DND-41 (cell line): ENCODE measurements at regions not wholly inside any gene's neighbourhood (a gene's known extent, or its start where the extent isn't known, plus 50 kb on each side); places are given as distances from the start of the nearest gene placed in this dataset.

Experiments
- ATAC-seq: fragments of 200-7000 bp; cut with Tn5 transposase; 3 replicates; pipeline ENCODE4 v1.9.1; 2021; ENCODE audit warnings: low read depth; ENCODE audit not compliant: insufficient read depth
- DNase-seq: peaks from one replicate; pipeline ENCODE4 v3.0.0-alpha.2; 2020
- H2AFZ ChIP-seq: 2 replicates; pipeline ENCODE4 v1.6.0; 2012; ENCODE audit warnings: low read depth, low read length
- H3K27ac ChIP-seq: 2 replicates; pipeline ENCODE4 v1.5.1; 2012; ENCODE audit warnings: low read length, inconsistent platforms
- H3K27me3 ChIP-seq: fragments of 200-600 bp; sonication (generic); 2 replicates; pipeline ENCODE4 v1.6.0; 2012; ENCODE audit warnings: low read length, mild to moderate bottlenecking, inconsistent platforms; ENCODE audit not compliant: insufficient read depth, poor library complexity
- H3K36me3 ChIP-seq: 2 replicates; pipeline ENCODE4 v1.5.1; 2012; ENCODE audit warnings: low read length, inconsistent platforms; ENCODE audit not compliant: insufficient read depth
- H3K4me1 ChIP-seq: 2 replicates; pipeline ENCODE4 v1.5.1; 2012; ENCODE audit warnings: mild to moderate bottlenecking, low read length; ENCODE audit not compliant: insufficient read depth
- H3K4me2 ChIP-seq: 2 replicates; pipeline ENCODE4 v1.6.0; 2012; ENCODE audit warnings: mild to moderate bottlenecking, moderate library complexity, low read length, inconsistent platforms; ENCODE audit not compliant: insufficient read depth
- H3K4me3 ChIP-seq, 2 experiments: fragments of 200-600 bp in 1 of 2; shearing (Covaris generic) in 1 of 2; 2 replicates each; pipeline ENCODE4 v1.5.1; 2012 to 2016; ENCODE audit warnings: inconsistent platforms in 2 of 2, low read length in 2 of 2, mild to moderate bottlenecking in 2 of 2, low read depth in 1 of 2, moderate library complexity in 1 of 2
- H3K79me2 ChIP-seq: 2 replicates; pipeline ENCODE4 v1.6.0; 2012; ENCODE audit warnings: low read length, inconsistent platforms; ENCODE audit not compliant: insufficient read depth
- H3K9ac ChIP-seq: 2 replicates; pipeline ENCODE4 v1.6.0; 2012; ENCODE audit warnings: low read depth, mild to moderate bottlenecking, inconsistent platforms, low read length, moderate library complexity
- H3K9me3 ChIP-seq: 2 replicates; pipeline ENCODE4 v1.5.1; 2012; ENCODE audit warnings: low read length, moderate library complexity, mild to moderate bottlenecking, inconsistent platforms; ENCODE audit not compliant: insufficient read depth, severe bottlenecking
- H4K20me1 ChIP-seq: 2 replicates; pipeline ENCODE4 v1.6.0; 2012; ENCODE audit warnings: low read length; ENCODE audit not compliant: insufficient read depth
- EZH2 ChIP-seq: IDR thresholded peaks from 3 replicates; pipeline ENCODE4 v1.6.1; 2012; ENCODE audit warnings: borderline replicate concordance, low read depth, mild to moderate bottlenecking, moderate library complexity, low read length, inconsistent platforms; ENCODE audit not compliant: severe bottlenecking
- TF ChIP-seq, protein P1 (sequence below): IDR thresholded peaks from 2 replicates; pipeline ENCODE4 v1.5.1; 2012; ENCODE audit warnings: borderline replicate concordance, low read length, moderate library complexity, mild to moderate bottlenecking; ENCODE audit not compliant: poor library complexity, severe bottlenecking; ENCODE audit errors: extremely low read depth

DNA sequence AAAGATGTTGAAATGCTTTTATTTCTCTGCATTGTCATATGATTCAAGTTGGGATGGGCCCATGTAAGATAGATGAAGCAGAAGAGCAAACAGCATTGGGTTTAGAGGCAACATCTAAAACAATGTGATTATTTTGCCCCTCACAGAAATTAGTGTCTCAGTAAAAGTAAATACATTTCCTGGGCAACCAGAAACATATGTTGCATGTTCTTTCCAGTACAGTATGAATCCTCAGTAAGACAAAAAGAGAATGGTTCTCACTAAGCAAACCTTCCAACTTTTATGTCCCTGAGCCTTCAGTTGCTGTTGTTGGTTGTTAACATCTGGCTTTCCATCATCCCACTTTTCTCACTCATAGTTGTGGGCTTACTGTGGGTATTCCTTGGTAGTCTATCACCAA is 222.5 kb upstream of the PRPS1L1 start:
- Histone ChIP-seq H3K79me2 (no peaks in the 10 kb centered on the region), H3K9me3 (no peaks in the 10 kb centered on the region), H4K20me1 (no peaks in the 10 kb centered on the region), H2AFZ (no peak overlapping the region), H3K4me1 (no peaks in the 10 kb centered on the region), H3K27ac (no peak overlapping the region), H3K4me2 (no peak overlapping the region), H3K27me3 (no peaks in the 10 kb centered on the region), H3K9ac (no peak overlapping the region), H3K4me3 (no peak overlapping the region), H3K36me3 (no peaks in the 10 kb centered on the region)
- TF ChIP-seq, protein P1, sequence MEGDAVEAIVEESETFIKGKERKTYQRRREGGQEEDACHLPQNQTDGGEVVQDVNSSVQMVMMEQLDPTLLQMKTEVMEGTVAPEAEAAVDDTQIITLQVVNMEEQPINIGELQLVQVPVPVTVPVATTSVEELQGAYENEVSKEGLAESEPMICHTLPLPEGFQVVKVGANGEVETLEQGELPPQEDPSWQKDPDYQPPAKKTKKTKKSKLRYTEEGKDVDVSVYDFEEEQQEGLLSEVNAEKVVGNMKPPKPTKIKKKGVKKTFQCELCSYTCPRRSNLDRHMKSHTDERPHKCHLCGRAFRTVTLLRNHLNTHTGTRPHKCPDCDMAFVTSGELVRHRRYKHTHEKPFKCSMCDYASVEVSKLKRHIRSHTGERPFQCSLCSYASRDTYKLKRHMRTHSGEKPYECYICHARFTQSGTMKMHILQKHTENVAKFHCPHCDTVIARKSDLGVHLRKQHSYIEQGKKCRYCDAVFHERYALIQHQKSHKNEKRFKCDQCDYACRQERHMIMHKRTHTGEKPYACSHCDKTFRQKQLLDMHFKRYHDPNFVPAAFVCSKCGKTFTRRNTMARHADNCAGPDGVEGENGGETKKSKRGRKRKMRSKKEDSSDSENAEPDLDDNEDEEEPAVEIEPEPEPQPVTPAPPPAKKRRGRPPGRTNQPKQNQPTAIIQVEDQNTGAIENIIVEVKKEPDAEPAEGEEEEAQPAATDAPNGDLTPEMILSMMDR, result no peak
- DNase-seq (no peak), ATAC-seq (no peak)

DNA sequence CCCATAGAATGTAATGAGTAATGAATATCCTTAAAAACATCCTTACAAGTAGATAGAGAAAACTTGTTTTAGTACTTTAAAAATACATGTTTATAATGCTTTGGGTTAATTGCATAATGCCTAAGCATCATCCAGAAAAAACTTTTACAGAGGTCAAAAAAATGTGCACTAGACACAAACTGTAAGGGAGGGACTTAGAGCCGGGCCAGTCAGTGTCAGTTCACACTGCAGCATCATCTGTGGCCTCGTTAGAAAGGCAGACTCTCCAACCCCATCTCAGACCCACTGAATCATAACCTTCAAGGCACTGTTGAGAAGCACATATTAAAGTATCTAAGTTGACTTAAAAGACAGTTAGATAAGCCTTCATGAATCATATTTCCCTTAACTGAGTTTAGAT is 230.1 kb upstream of the PRPS1L1 start:
- no peak overlapping the region for H3K27ac ChIP-seq
- no peak overlapping the region for H2AFZ ChIP-seq
- ATAC-seq, result no peak
- H3K79me2 ChIP-seq, result no peaks in the 10 kb centered on the region
- H4K20me1 ChIP-seq, result no peaks in the 10 kb centered on the region
- TF ChIP-seq EZH2, result no peak
- TF ChIP-seq, protein P1, result no peak
- H3K4me2 ChIP-seq, result no peak overlapping the region
- no peaks in the 10 kb centered on the region for H3K4me1 ChIP-seq
- no peak overlapping the region for H3K4me3 ChIP-seq
- H3K36me3 ChIP-seq, result no peaks in the 10 kb centered on the region
- no peaks in the 10 kb centered on the region for H3K9me3 ChIP-seq
- H3K9ac ChIP-seq, result no peak overlapping the region
- DNase-seq, result no peak
- H3K27me3 ChIP-seq, result no peaks in the 10 kb centered on the region

DNA sequence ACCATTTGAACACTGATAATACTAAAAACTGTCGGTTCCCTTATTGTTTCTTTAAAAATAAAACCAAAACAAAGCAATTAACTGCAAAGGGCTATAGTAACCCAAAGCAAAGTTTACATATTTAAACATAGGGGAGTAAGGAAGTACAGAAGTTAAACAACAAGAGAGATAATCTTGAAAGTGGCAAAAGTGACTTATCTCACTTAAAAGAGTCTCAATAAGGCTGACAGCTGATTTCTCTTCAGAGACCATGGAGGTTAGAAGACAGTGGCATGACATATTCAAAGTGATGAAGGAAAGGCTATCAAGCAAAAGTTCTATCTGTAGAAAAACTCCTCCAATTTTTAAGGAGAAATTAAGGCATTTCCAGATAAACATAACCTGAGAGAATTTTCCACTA is 233.5 kb upstream of the HDAC9 start:
- no peaks in the 10 kb centered on the region for H3K27me3 ChIP-seq
- no peak for DNase-seq
- TF ChIP-seq EZH2, result no peak
- TF ChIP-seq, protein P1, result no peak

More for the DNA sequence above, 233.5 kb upstream of the HDAC9 start:
- Histone ChIP-seq H3K79me2 (no peaks in the 10 kb centered on the region), H3K4me3 (no peak overlapping the region), H3K27ac (no peak overlapping the region), H3K4me1 (no peaks in the 10 kb centered on the region), H3K9ac (no peak overlapping the region), H2AFZ (no peak overlapping the region), H3K4me2 (no peak overlapping the region), H4K20me1 (no peaks in the 10 kb centered on the region), H3K9me3 (no peaks in the 10 kb centered on the region), H3K36me3 (no peaks in the 10 kb centered on the region)
- ATAC-seq, result no peak
